ENCODE measurements at regions not wholly inside any gene's neighbourhood (a gene's known extent, or its start where the extent isn't known, plus 50 kb on each side); places are given as distances from the start of the nearest gene placed in this dataset.

GRCh38 chr1:182301467-182302198, 90.0 kb downstream of the GLUL start (continued):
- 0 out of 2 replicates have a peak, but pooled peaks have one; percentile 14 for TF ChIP-seq JUN (IDR thresholded peaks at IDR 0.05; ENCODE audit: borderline replicate concordance, low read depth, low read length)
- no peak for TF ChIP-seq JUN (CRISPR knock-in tag; IDR thresholded peaks at IDR 0.05; ENCODE audit: borderline replicate concordance)
- 0 out of 2 replicates have a peak, but pooled peaks have one; percentile 54 for TF ChIP-seq GABPB1 (CRISPR knock-in tag; IDR thresholded peaks at IDR 0.05)
- peak; percentile 65; the same call in 1 of the 2 replicates for TF ChIP-seq EHMT2 (IDR thresholded peaks at IDR 0.05)
- TF ChIP-seq LCOR (CRISPR knock-in tag; IDR thresholded peaks at IDR 0.05): peak; percentile 67
- TF ChIP-seq TAF7 (tag; IDR thresholded peaks at IDR 0.05): peak; percentile 8; the same call in 1 of the 2 replicates
- TF ChIP-seq NR2C1 (IDR thresholded peaks at IDR 0.05): no peak
- peak; percentile 40; the same call in 1 of the 2 replicates for TF ChIP-seq NR2C1 (tag; IDR thresholded peaks at IDR 0.05)
- TF ChIP-seq EP400 (IDR thresholded peaks at IDR 0.05): peak; percentile 61
- no peak for TF ChIP-seq ZKSCAN8 (CRISPR knock-in tag; IDR thresholded peaks at IDR 0.05)
- TF ChIP-seq NUFIP1 (IDR thresholded peaks at IDR 0.05; ENCODE audit: partially characterized antibody): peak; percentile 53
- TF ChIP-seq AFF4 (CRISPR knock-in tag; IDR thresholded peaks at IDR 0.05): peak; percentile 69; the same call in 1 of the 2 replicates
- no peak for TF ChIP-seq ZNF280B (CRISPR knock-in tag; IDR thresholded peaks at IDR 0.05)
- TF ChIP-seq MTA3 (IDR thresholded peaks at IDR 0.05; ENCODE audit: borderline replicate concordance): peak; percentile 63; the same call in 1 of the 2 replicates
- TF ChIP-seq KLF1 (tag; IDR thresholded peaks at IDR 0.05): no peak
- TF ChIP-seq CCNT2 (IDR thresholded peaks at IDR 0.05; ENCODE audit: borderline replicate concordance, extremely low read depth, insufficient read length, low read depth, low read length): no peak
- no peak for TF ChIP-seq FOXA1 (IDR thresholded peaks at IDR 0.05; ENCODE audit: borderline replicate concordance)
- TF ChIP-seq ZNF75A (CRISPR knock-in tag; IDR thresholded peaks at IDR 0.05): 0 out of 2 replicates have a peak, but pooled peaks have one; percentile 54

Data from K562 (cell line).